ENCODE measurements at regions not wholly inside any gene's neighbourhood (a gene's known extent, or its start where the extent isn't known, plus 50 kb on each side); places are given as distances from the start of the nearest gene placed in this dataset.

- Histone ChIP-seq H3K79me2 (ENCODE audit: low read depth) (no peaks in the 10 kb centered on the region), H4K20me1 (ENCODE audit: insufficient read depth) (no peaks in the 10 kb centered on the region), H3K9me3 (ENCODE audit: insufficient read depth, low read depth) (no peaks in the 10 kb centered on the region), H3F3A (ENCODE audit: insufficient read depth, low read depth) (no peaks in the 10 kb centered on the region), H3K4me1 (replicated peaks; ENCODE audit: insufficient read depth) (no peaks in the 10 kb centered on the region; the same call in 1 of the 2 replicates), H3K4me3 (no peak overlapping the region), H3K27me3 (ENCODE audit: insufficient read depth, low read depth) (no peaks in the 10 kb centered on the region), H2AFZ (no peak overlapping the region), H3K9me2 (ENCODE audit: insufficient read depth) (no peaks in the 10 kb centered on the region), H3K27ac (no peak overlapping the region), H3K36me3 (ENCODE audit: low read depth) (no peaks in the 10 kb centered on the region), H3K4me2 (no peak overlapping the region)
- CTCF ChIA-PET: no interaction called here
- BruUV-seq (replicated peaks): no TSS peak
- TF ChIP-seq CTCF (conservative IDR thresholded peaks at IDR 0.05): no peak
- no peak for TF ChIP-seq EZH2 (IDR thresholded peaks at IDR 0.05; ENCODE audit: low read depth)
- DNase-seq: no peak
- intact Hi-C loops (cut with micrococcal nuclease; ENCODE audit: unreplicated experiment): no loop called here
- POLR2A ChIA-PET (ENCODE audit: unreplicated experiment): no interaction called here
These were observed 110.2 kb upstream of the SLC38A4 start for GRCh38 chr12:46936042-46936441.

DNA sequence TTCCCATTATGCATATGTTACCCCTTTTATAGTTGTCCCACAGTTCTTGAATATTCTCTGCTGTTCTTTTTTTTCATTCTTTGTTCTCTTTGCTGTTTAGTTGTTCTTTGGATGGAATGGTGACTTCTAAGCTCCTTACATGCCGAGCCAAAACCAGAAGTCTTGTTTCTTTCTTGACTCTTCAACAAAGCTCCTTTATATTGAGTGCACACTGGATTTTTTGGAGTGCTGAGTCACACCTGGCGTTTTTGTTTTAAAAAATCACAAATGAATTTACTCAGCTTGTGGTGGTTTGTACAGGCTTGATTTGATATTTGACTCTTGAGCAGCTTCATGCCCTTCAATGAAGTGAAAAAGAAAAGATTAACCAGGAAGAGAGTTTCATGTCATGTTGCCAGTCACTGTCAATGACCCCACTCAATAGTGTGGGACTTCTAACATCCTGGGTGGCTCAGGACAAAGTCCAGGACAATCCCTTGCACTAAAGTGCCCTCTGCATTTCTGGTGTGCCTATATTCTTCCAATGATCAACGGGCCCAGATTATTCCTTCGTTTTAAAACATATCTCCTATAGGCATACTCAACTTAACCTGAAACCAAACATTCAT is 112.4 kb upstream of the SLC38A4 start:
- no peaks in the 10 kb centered on the region for H3K27me3 ChIP-seq (ENCODE audit: insufficient read depth, low read depth)
- H4K20me1 ChIP-seq (ENCODE audit: insufficient read depth): no peaks in the 10 kb centered on the region
- H3K4me2 ChIP-seq: no peak overlapping the region
- TF ChIP-seq EZH2 (IDR thresholded peaks at IDR 0.05; ENCODE audit: low read depth) (no peak), CTCF (conservative IDR thresholded peaks at IDR 0.05) (no peak)
- ChIA-PET CTCF (interaction anchor here (0.5 to 1.0 kb wide), 2 partner anchors 46 to 83 kb away, joined by 3 read pairs; no protein-coding TSS in a partner anchor), POLR2A (ENCODE audit: unreplicated experiment) (interaction anchor here (0.6 kb wide), 3 partner anchors 601 to 732 kb away, joined by 3 to 16 read pairs (median 3); no protein-coding TSS in a partner anchor)
- no peaks in the 10 kb centered on the region for H3K79me2 ChIP-seq (ENCODE audit: low read depth)
- no peaks in the 10 kb centered on the region for H3K9me3 ChIP-seq (ENCODE audit: insufficient read depth, low read depth)
- no peak overlapping the region for H3K27ac ChIP-seq
- H3K36me3 ChIP-seq (ENCODE audit: low read depth): no peaks in the 10 kb centered on the region
- peak overlapping the region; percentile 39; the same call in 1 of the 2 replicates for H2AFZ ChIP-seq
- no peak for DNase-seq
- BruUV-seq (replicated peaks): no TSS peak
- peaks cover 9% of the 10 kb centered on the region; the same call in 1 of the 2 replicates for H3F3A ChIP-seq (ENCODE audit: insufficient read depth, low read depth)
- H3K9me2 ChIP-seq (ENCODE audit: insufficient read depth): no peaks in the 10 kb centered on the region
- no peak overlapping the region for H3K4me3 ChIP-seq
- no peaks in the 10 kb centered on the region; the same call in 1 of the 2 replicates for H3K4me1 ChIP-seq (replicated peaks; ENCODE audit: insufficient read depth)
- intact Hi-C loops (cut with micrococcal nuclease; ENCODE audit: unreplicated experiment): no loop called here

DNA sequence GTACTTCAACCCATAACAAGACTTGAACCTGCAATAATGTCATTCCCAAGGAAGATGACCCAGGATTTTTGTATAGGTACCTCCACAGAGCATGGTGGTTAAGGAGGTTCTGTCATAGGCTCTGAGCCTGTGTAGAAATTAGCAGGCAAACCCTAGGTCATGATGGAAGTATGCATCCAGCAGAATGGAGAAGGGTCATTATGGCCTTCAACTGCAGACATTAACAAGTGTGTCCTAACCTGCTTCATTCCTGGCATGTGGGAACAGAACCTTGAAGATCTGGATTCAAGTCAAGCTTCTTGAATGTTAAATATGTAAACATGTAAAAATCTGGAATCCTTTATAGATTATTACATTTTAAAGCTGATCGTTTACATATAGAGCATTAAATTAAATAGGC is 116.2 kb upstream of the SLC38A4 start:
- no peaks in the 10 kb centered on the region for H3K36me3 ChIP-seq (ENCODE audit: low read depth)
- no peak overlapping the region for H3K27ac ChIP-seq
- TF ChIP-seq EZH2 (IDR thresholded peaks at IDR 0.05; ENCODE audit: low read depth) (no peak), CTCF (conservative IDR thresholded peaks at IDR 0.05) (no peak)
- POLR2A ChIA-PET (ENCODE audit: unreplicated experiment): interaction anchor here (0.8 kb wide), 1 partner anchor 18 kb away, joined by 4 read pairs; no protein-coding TSS in a partner anchor
- peaks cover 9% of the 10 kb centered on the region; the same call in 1 of the 2 replicates for H3F3A ChIP-seq (ENCODE audit: insufficient read depth, low read depth)
- H2AFZ ChIP-seq: no peak overlapping the region
- H4K20me1 ChIP-seq (ENCODE audit: insufficient read depth): no peaks in the 10 kb centered on the region
- no peaks in the 10 kb centered on the region for H3K79me2 ChIP-seq (ENCODE audit: low read depth)
- H3K4me2 ChIP-seq: no peak overlapping the region
- no peak for DNase-seq
- H3K4me1 ChIP-seq (replicated peaks; ENCODE audit: insufficient read depth): no peaks in the 10 kb centered on the region; the same call in 1 of the 2 replicates
- no TSS peak for BruUV-seq (replicated peaks)
- CTCF ChIA-PET: interaction anchor here (0.6 to 1.9 kb wide), 4 partner anchors 23 to 745 kb away, joined by 3 to 13 read pairs (median 6); no protein-coding TSS in a partner anchor
- intact Hi-C loops (cut with micrococcal nuclease; ENCODE audit: unreplicated experiment): no loop called here
- no peaks in the 10 kb centered on the region for H3K9me3 ChIP-seq (ENCODE audit: insufficient read depth, low read depth)
- no peaks in the 10 kb centered on the region for H3K27me3 ChIP-seq (ENCODE audit: insufficient read depth, low read depth)
- no peaks in the 10 kb centered on the region for H3K9me2 ChIP-seq (ENCODE audit: insufficient read depth)
- H3K4me3 ChIP-seq: no peak overlapping the region
